ENCODE measurements at regions not wholly inside any gene's neighbourhood (a gene's known extent, or its start where the extent isn't known, plus 50 kb on each side); places are given as distances from the start of the nearest gene placed in this dataset.

DNA sequence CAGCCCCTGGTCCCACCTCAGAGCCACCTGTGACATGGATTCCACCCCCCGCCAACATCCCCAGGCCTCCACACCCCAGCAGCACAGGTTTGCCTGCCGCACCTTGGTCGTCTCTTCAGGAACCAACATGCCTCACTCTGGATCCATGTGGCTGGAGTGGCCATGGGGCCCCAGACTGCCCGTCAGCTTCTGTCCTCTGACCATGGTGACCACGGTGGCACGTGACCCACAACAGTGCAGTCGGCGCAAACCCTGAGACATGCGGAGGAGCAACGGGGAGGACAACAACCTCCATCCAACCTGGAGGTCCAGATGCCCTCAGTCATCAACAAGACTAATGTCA is 85.6 kb downstream of the ANKRD60 start:
- no peak for DNase-seq (ENCODE audit: low read depth in 1 of 2, low spot score in 1 of 2)
- Histone ChIP-seq H3K4me3 (replicated peaks; ENCODE audit: insufficient read depth, low read length) (no peak overlapping the region), H3K27ac (replicated peaks) (no peak overlapping the region), H3K27me3 (ENCODE audit: insufficient read depth, poor library complexity, severe bottlenecking) (no peaks in the 10 kb centered on the region)
- no peak for TF ChIP-seq CTCF (IDR thresholded peaks at IDR 0.05; ENCODE audit: insufficient read depth, low read length)
- no peak for TF ChIP-seq GABPA (IDR thresholded peaks at IDR 0.05; ENCODE audit: low read depth)
- no peak for TF ChIP-seq POLR2AphosphoS5 (IDR thresholded peaks at IDR 0.05; ENCODE audit: low read depth)
- TF ChIP-seq SPI1 (IDR thresholded peaks at IDR 0.05; ENCODE audit: borderline replicate concordance, low read depth), result no peak
- TF ChIP-seq, protein P1, sequence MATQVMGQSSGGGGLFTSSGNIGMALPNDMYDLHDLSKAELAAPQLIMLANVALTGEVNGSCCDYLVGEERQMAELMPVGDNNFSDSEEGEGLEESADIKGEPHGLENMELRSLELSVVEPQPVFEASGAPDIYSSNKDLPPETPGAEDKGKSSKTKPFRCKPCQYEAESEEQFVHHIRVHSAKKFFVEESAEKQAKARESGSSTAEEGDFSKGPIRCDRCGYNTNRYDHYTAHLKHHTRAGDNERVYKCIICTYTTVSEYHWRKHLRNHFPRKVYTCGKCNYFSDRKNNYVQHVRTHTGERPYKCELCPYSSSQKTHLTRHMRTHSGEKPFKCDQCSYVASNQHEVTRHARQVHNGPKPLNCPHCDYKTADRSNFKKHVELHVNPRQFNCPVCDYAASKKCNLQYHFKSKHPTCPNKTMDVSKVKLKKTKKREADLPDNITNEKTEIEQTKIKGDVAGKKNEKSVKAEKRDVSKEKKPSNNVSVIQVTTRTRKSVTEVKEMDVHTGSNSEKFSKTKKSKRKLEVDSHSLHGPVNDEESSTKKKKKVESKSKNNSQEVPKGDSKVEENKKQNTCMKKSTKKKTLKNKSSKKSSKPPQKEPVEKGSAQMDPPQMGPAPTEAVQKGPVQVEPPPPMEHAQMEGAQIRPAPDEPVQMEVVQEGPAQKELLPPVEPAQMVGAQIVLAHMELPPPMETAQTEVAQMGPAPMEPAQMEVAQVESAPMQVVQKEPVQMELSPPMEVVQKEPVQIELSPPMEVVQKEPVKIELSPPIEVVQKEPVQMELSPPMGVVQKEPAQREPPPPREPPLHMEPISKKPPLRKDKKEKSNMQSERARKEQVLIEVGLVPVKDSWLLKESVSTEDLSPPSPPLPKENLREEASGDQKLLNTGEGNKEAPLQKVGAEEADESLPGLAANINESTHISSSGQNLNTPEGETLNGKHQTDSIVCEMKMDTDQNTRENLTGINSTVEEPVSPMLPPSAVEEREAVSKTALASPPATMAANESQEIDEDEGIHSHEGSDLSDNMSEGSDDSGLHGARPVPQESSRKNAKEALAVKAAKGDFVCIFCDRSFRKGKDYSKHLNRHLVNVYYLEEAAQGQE (IDR thresholded peaks at IDR 0.05; ENCODE audit: insufficient replicate concordance, low read depth), result no peak

DNA sequence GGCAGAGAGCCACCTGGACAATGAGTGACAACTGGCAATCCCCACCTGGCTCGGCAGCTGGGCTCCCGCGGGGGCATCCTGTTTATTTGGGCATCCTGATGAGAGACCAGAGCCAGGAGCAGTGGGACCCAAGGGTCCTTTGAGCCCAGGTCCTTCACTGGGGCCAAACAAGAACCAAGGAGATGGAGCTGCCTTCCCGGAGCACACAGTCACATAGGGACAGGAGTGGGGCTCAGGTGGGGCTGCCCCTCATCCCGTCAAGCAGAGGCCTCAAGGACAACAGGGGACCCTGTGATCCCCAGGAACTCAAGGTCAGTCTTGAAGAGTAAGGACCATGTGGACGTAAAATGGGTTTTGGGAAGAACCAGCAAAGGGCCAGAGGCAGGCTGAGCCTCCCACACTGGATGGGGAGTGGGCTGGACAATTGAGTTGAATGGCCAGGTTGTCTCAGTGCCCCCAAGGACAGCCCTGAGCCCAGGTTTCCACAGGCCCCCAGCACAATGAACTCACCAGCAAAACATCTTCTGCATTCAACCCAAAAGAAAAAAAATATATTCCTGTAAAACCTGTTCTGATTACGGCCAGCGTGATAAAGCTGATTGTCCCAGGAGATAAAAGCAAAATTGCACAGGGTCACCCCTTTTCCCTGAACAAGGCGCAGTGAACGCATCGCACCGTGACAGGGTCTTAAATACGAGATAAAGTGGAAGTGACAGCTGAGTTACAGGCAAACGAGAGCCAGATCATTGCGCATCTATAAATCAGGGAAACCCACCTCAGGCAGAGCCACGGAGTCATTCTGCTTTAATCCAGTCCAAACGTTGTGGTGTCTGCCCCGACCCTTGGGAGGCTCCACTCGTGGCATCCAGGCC is 86.2 kb downstream of the ANKRD60 start:
- Histone ChIP-seq H3K27me3 (ENCODE audit: insufficient read depth, poor library complexity, severe bottlenecking) (no peaks in the 10 kb centered on the region), H3K4me3 (replicated peaks; ENCODE audit: insufficient read depth, low read length) (no peak overlapping the region), H3K27ac (replicated peaks) (no peak overlapping the region)
- no peak for DNase-seq (ENCODE audit: low read depth in 1 of 2, low spot score in 1 of 2)
- TF ChIP-seq POLR2AphosphoS5 (IDR thresholded peaks at IDR 0.05; ENCODE audit: low read depth) (no peak), GABPA (IDR thresholded peaks at IDR 0.05; ENCODE audit: low read depth) (no peak), CTCF (IDR thresholded peaks at IDR 0.05; ENCODE audit: insufficient read depth, low read length) (no peak), SPI1 (IDR thresholded peaks at IDR 0.05; ENCODE audit: borderline replicate concordance, low read depth) (no peak)
- TF ChIP-seq, protein P1 (IDR thresholded peaks at IDR 0.05; ENCODE audit: insufficient replicate concordance, low read depth), result no peak

GRCh38 chr20:58141496-58141895 is 87.0 kb downstream of the ANKRD60 start:
- DNase-seq (ENCODE audit: low read depth in 1 of 2, low spot score in 1 of 2), result no peak
- no peak for TF ChIP-seq GABPA (IDR thresholded peaks at IDR 0.05; ENCODE audit: low read depth)
- no peak for TF ChIP-seq CTCF (IDR thresholded peaks at IDR 0.05; ENCODE audit: insufficient read depth, low read length)
- no peak for TF ChIP-seq SPI1 (IDR thresholded peaks at IDR 0.05; ENCODE audit: borderline replicate concordance, low read depth)
- TF ChIP-seq, protein P1 (IDR thresholded peaks at IDR 0.05; ENCODE audit: insufficient replicate concordance, low read depth), result no peak
- no peak for TF ChIP-seq POLR2AphosphoS5 (IDR thresholded peaks at IDR 0.05; ENCODE audit: low read depth)
- Histone ChIP-seq H3K4me3 (replicated peaks; ENCODE audit: insufficient read depth, low read length) (no peak overlapping the region), H3K27ac (replicated peaks) (no peak overlapping the region), H3K27me3 (ENCODE audit: insufficient read depth, poor library complexity, severe bottlenecking) (no peaks in the 10 kb centered on the region)
